Mesenchymal stem cell (in vitro differentiated cells and primary cell): ENCODE measurements at regions not wholly inside any gene's neighbourhood (a gene's known extent, or its start where the extent isn't known, plus 50 kb on each side); places are given as distances from the start of the nearest gene placed in this dataset.

Experiments used
- DNase-seq: peaks from one replicate; pipeline ENCODE4 v3.0.0-alpha.2; 2013
- H2AFZ ChIP-seq: one replicate; pipeline ENCODE4 v1.6.1; 2013; ENCODE audit warnings: low read depth, mild to moderate bottlenecking, control low read depth, inconsistent platforms, low read length, moderate library complexity
- H2AK5ac ChIP-seq: 2 replicates; pipeline ENCODE4 v1.6.1; 2013; ENCODE audit warnings: low read length, moderate library complexity, mild to moderate bottlenecking, inconsistent platforms; ENCODE audit not compliant: severe bottlenecking
- H2BK120ac ChIP-seq: one replicate; pipeline ENCODE4 v1.6.1; 2013; ENCODE audit warnings: low read depth, mild to moderate bottlenecking, inconsistent platforms, low read length, moderate library complexity
- H2BK12ac ChIP-seq, 2 experiments: one replicate each; pipeline ENCODE4 v1.6.1; 2013; ENCODE audit warnings: inconsistent platforms in 2 of 2, low read length in 2 of 2, mild to moderate bottlenecking in 2 of 2, moderate library complexity in 2 of 2, control low read depth in 1 of 2
- H2BK15ac ChIP-seq: one replicate; pipeline ENCODE4 v1.6.1; 2013; ENCODE audit warnings: mild to moderate bottlenecking, low read depth, inconsistent platforms; ENCODE audit not compliant: poor library complexity, severe bottlenecking
- H2BK5ac ChIP-seq: 2 replicates; pipeline ENCODE4 v1.6.1; 2013; ENCODE audit warnings: low read depth, mild to moderate bottlenecking, low read length, control low read depth, inconsistent platforms; ENCODE audit not compliant: poor library complexity, severe bottlenecking
- H3K14ac ChIP-seq, 2 experiments: one replicate each; pipeline ENCODE4 v1.6.1; 2013; ENCODE audit warnings: inconsistent platforms in 2 of 2, low read length in 2 of 2, control low read depth in 1 of 2, mild to moderate bottlenecking in 1 of 2, moderate library complexity in 1 of 2
- H3K18ac ChIP-seq, 2 experiments: one replicate each; pipeline ENCODE4 v1.6.1; 2013; ENCODE audit warnings: inconsistent platforms in 2 of 2, low read length in 2 of 2, control low read depth in 1 of 2, low read depth in 1 of 2, mild to moderate bottlenecking in 1 of 2
- H3K23ac ChIP-seq, 2 experiments: one replicate each; pipeline ENCODE4 v1.6.1; 2013; ENCODE audit warnings: inconsistent platforms in 2 of 2, low read length in 2 of 2, mild to moderate bottlenecking in 2 of 2, moderate library complexity in 2 of 2, control low read depth in 1 of 2
- H3K27ac ChIP-seq: 2 replicates; pipeline ENCODE4 v1.5.1; 2013; ENCODE audit warnings: mild to moderate bottlenecking, moderate library complexity, low read length, control low read depth, inconsistent platforms; ENCODE audit not compliant: poor library complexity, severe bottlenecking
- H3K27me3 ChIP-seq, 2 experiments: 2 replicates each; pipeline versions ENCODE4 v1.6.1 to v1.7.0; 2013; ENCODE audit warnings: low read length in 2 of 2, mild to moderate bottlenecking in 2 of 2, moderate library complexity in 2 of 2, control low read depth in 1 of 2, inconsistent platforms in 1 of 2; ENCODE audit not compliant: control insufficient read depth in 1 of 2, insufficient read depth in 1 of 2
- H3K36me3 ChIP-seq, 2 experiments: 2 replicates each; pipeline versions ENCODE4 v1.6.1 to v1.7.0; 2013; ENCODE audit warnings: low read length in 2 of 2, control low read depth in 1 of 2, inconsistent platforms in 1 of 2, low read depth in 1 of 2, mild to moderate bottlenecking in 1 of 2; ENCODE audit not compliant: insufficient read depth in 2 of 2, control insufficient read depth in 1 of 2
- H3K4ac ChIP-seq, 2 experiments: one replicate each; pipeline ENCODE4 v1.6.1; 2013; ENCODE audit warnings: inconsistent platforms in 2 of 2, low read length in 2 of 2, mild to moderate bottlenecking in 2 of 2, moderate library complexity in 2 of 2, control low read depth in 1 of 2, low read depth in 1 of 2
- H3K4me1 ChIP-seq: 2 replicates; pipeline ENCODE4 v1.6.1; 2013; ENCODE audit warnings: low read depth, low read length, control low read depth; ENCODE audit not compliant: control insufficient read depth, insufficient read depth
- H3K4me2 ChIP-seq: 2 replicates; pipeline ENCODE4 v1.6.1; 2013; ENCODE audit warnings: low read length, mild to moderate bottlenecking, inconsistent platforms; ENCODE audit not compliant: poor library complexity, severe bottlenecking
- H3K4me3 ChIP-seq, 2 experiments: 2 replicates each; pipeline versions ENCODE4 v1.5.1 to v1.7.0; 2013; ENCODE audit warnings: low read length in 2 of 2, mild to moderate bottlenecking in 2 of 2, control low read depth in 1 of 2, low read depth in 1 of 2; ENCODE audit not compliant: insufficient read depth in 1 of 2
- H3K79me1 ChIP-seq: replicated peaks from 2 replicates; pipeline ENCODE4 v1.6.1; 2013; ENCODE audit warnings: mild to moderate bottlenecking, control low read depth, low read length, inconsistent platforms; ENCODE audit not compliant: poor library complexity, severe bottlenecking
- H3K9ac ChIP-seq: 2 replicates; pipeline ENCODE4 v1.7.0; 2013; ENCODE audit warnings: mild to moderate bottlenecking, low read length, moderate library complexity
- H3K9me3 ChIP-seq: 2 replicates; pipeline ENCODE4 v1.7.0; 2013; ENCODE audit warnings: mild to moderate bottlenecking, low read length; ENCODE audit not compliant: control insufficient read depth
- H4K8ac ChIP-seq: one replicate; pipeline ENCODE4 v1.6.1; 2013; ENCODE audit warnings: inconsistent platforms, mild to moderate bottlenecking, low read length, moderate library complexity
- H4K91ac ChIP-seq: one replicate; pipeline ENCODE4 v1.6.1; 2013; ENCODE audit warnings: mild to moderate bottlenecking, low read length, inconsistent platforms
- WGBS: methylation state at CpG from one replicate; pipeline ENCODE4 v1.1.7; 2013; ENCODE audit warnings: mixed read lengths; 5-methylcytosine and 5-hydroxymethylcytosine counted together

GRCh38 chr1:172885971-172886370 is 164.8 kb downstream of the TNFSF18 start:
- Histone ChIP-seq H2BK5ac (no peak overlapping the region), H3K9me3 (no peaks in the 10 kb centered on the region)
- no peak for DNase-seq

GRCh38 chr1:172887162-172887561 is 163.6 kb downstream of the TNFSF18 start:
- Histone ChIP-seq H3K18ac (no peak overlapping the region), H3K14ac (no peak overlapping the region), H3K36me3 (no peaks in the 10 kb centered on the region), H2AFZ (no peak overlapping the region), H3K4me1 (no peaks in the 10 kb centered on the region), H3K4me3 (no peak overlapping the region), H3K9ac (no peak overlapping the region), H3K79me1 (no peaks in the 10 kb centered on the region), H3K4me2 (no peak overlapping the region), H4K91ac (no peak overlapping the region), H3K4ac (no peak overlapping the region), H2BK12ac (no peak overlapping the region), H2BK5ac (no peak overlapping the region), H2AK5ac (no peak overlapping the region), H3K27me3 (no peaks in the 10 kb centered on the region), H3K23ac (no peak overlapping the region), H2BK120ac (no peak overlapping the region), H2BK15ac (no peak overlapping the region), H3K9me3 (no peaks in the 10 kb centered on the region), H4K8ac (no peak overlapping the region), H3K27ac (no peak overlapping the region)
- no peak for DNase-seq
- 93% methylated on average over 1 of the region's 1 CpG for WGBS

More at GRCh38 chr1:172885971-172886370, 164.8 kb downstream of the TNFSF18 start:
- Histone ChIP-seq H3K4ac (peak overlapping the region in 1 of 2 experiments; percentile 55), H2BK120ac (no peak overlapping the region), H3K79me1 (no peaks in the 10 kb centered on the region), H3K27me3 (no peaks in the 10 kb centered on the region), H3K27ac (no peak overlapping the region), H3K23ac (no peak overlapping the region), H2BK15ac (no peak overlapping the region), H3K9ac (no peak overlapping the region), H3K14ac (no peak overlapping the region), H2BK12ac (peak overlapping the region in 1 of 2 experiments; percentile 21), H4K8ac (no peak overlapping the region), H3K18ac (peak overlapping the region in 1 of 2 experiments; percentile 67), H3K4me1 (no peaks in the 10 kb centered on the region), H4K91ac (no peak overlapping the region), H3K4me2 (no peak overlapping the region), H2AFZ (no peak overlapping the region), H3K36me3 (no peaks in the 10 kb centered on the region), H2AK5ac (no peak overlapping the region), H3K4me3 (no peak overlapping the region)
- WGBS, result 100% methylated on average over 1 of the region's 1 CpG

- H4K8ac ChIP-seq, result peak overlapping the region; percentile 15
- no peak overlapping the region for H2BK120ac ChIP-seq
- no peak overlapping the region for H3K9ac ChIP-seq
- 87% methylated on average over 1 of the region's 1 CpG for WGBS
- no peak overlapping the region for H4K91ac ChIP-seq
- H3K36me3 ChIP-seq, result no peaks in the 10 kb centered on the region
- peak overlapping the region in 1 of 2 experiments; percentile 14 for H3K18ac ChIP-seq
- no peak overlapping the region for H3K4me2 ChIP-seq
- no peak overlapping the region for H3K27ac ChIP-seq
- no peaks in the 10 kb centered on the region for H3K4me1 ChIP-seq
- H3K79me1 ChIP-seq, result no peaks in the 10 kb centered on the region
- H3K23ac ChIP-seq, result no peak overlapping the region
- H2AFZ ChIP-seq, result no peak overlapping the region
- DNase-seq, result no peak
- no peak overlapping the region for H2BK5ac ChIP-seq
- H3K14ac ChIP-seq, result no peak overlapping the region
- peak overlapping the region in 1 of 2 experiments; percentile 56 for H2BK12ac ChIP-seq
- H2AK5ac ChIP-seq, result no peak overlapping the region
- no peaks in the 10 kb centered on the region for H3K9me3 ChIP-seq
- no peak overlapping the region for H3K4me3 ChIP-seq
- no peak overlapping the region for H2BK15ac ChIP-seq
- no peak overlapping the region for H3K4ac ChIP-seq
- no peaks in the 10 kb centered on the region for H3K27me3 ChIP-seq
Measured at GRCh38 chr1:172893146-172893841, 157.4 kb downstream of the TNFSF18 start.

GRCh38 chr1:172894349-172895049 is 156.2 kb downstream of the TNFSF18 start:
- Histone ChIP-seq H3K4me3 (no peak overlapping the region), H2BK12ac (no peak overlapping the region), H3K4me2 (no peak overlapping the region), H4K91ac (peak overlapping the region; percentile 69), H2BK5ac (no peak overlapping the region), H3K79me1 (no peaks in the 10 kb centered on the region), H3K27ac (no peak overlapping the region), H3K9me3 (no peaks in the 10 kb centered on the region), H3K4ac (no peak overlapping the region), H2AFZ (no peak overlapping the region), H3K36me3 (no peaks in the 10 kb centered on the region), H4K8ac (no peak overlapping the region), H2BK120ac (peak overlapping the region; percentile 81), H3K9ac (no peak overlapping the region), H3K14ac (no peak overlapping the region), H3K23ac (no peak overlapping the region), H2AK5ac (no peak overlapping the region), H3K4me1 (no peaks in the 10 kb centered on the region), H3K18ac (no peak overlapping the region), H3K27me3 (no peaks in the 10 kb centered on the region), H2BK15ac (no peak overlapping the region)
- WGBS, result 83% methylated on average over 2 of the region's 8 CpGs
- no peak for DNase-seq
